ENCODE measurements at regions not wholly inside any gene's neighbourhood (a gene's known extent, or its start where the extent isn't known, plus 50 kb on each side); places are given as distances from the start of the nearest gene placed in this dataset.

- no peak overlapping the region for H3K4me3 ChIP-seq (ENCODE audit: low read depth, low read length)
- no peak for DNase-seq (ENCODE audit: low read depth)
- no peak for TF ChIP-seq CTCF (IDR thresholded peaks at IDR 0.05; ENCODE audit: insufficient read depth, low read length)
Observed at GRCh38 chr5:116666901-116667300, 92.3 kb upstream of the SEMA6A start.

DNA sequence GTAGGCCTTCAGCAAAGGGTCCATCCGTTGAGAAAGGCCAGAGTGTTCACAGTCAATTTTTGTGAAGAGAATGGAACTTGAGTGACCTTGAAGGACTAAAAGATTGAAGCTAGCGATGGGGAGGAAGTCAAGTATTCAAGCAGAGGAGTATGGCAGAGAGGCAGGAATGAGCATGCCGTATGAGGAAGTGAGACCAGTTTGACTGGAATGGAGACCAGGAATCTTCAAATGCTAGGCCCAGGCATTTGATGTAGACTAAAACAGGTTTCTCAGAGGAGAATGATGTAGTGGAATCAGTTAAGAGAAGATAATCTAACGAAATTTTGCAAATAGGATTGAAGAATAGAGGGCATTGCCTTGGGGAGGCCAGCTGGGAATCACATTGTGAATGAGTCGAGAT, 90.4 kb upstream of the SEMA6A start:
- no peak for TF ChIP-seq CTCF (IDR thresholded peaks at IDR 0.05; ENCODE audit: insufficient read depth, low read length)
- DNase-seq (ENCODE audit: low read depth) = no peak
- H3K4me3 ChIP-seq (ENCODE audit: low read depth, low read length) = no peak overlapping the region

DNA sequence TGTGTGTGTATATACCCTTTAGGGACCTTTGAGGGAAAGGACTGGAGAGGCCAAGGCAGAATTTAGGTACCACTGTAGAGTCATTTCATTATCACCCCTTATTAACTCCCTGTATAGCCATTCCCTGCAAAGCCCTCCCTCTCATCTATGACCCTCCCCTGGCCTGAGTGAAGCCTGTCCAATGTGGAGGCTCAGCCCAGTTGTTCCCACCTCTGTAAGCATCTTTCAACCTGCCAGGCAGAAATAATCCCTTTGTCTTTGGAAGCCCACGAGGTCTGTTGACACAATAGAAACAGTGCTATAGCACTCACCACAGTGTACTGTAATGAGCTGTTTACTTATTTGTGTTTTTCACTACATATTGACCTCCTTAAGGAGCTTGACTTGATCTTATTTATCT, 88.5 kb upstream of the SEMA6A start:
- no peak for TF ChIP-seq CTCF (IDR thresholded peaks at IDR 0.05; ENCODE audit: insufficient read depth, low read length)
- DNase-seq (ENCODE audit: low read depth) = no peak
- H3K4me3 ChIP-seq (ENCODE audit: low read depth, low read length) = no peak overlapping the region

- no peak for DNase-seq (ENCODE audit: low read depth)
- no peak for TF ChIP-seq CTCF (IDR thresholded peaks at IDR 0.05; ENCODE audit: insufficient read depth, low read length)
- H3K4me3 ChIP-seq (ENCODE audit: low read depth, low read length) = no peak overlapping the region
Observed at GRCh38 chr5:116661419-116661818, 86.8 kb upstream of the SEMA6A start.

DNA sequence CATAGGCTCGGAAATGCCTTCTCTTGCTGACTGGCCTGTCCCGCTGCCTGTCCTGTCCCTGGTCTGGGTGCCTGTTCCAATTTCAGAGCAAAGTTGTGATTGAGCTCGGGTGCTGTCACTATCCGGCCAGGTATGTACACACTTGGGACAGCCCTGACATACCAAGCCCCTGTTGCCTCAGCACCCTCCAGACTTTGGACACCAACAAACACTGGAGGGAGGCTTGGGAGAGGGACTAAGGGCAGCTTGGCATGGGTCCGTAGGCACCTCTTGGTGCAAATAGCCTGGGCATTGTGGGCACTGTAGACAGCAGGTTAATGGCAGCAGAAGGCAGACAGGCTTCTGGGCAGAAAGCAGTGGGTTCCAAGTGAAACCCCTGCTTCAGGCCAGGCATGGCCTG, 86.3 kb upstream of the SEMA6A start:
- no peak overlapping the region for H3K4me3 ChIP-seq (ENCODE audit: low read depth, low read length)
- TF ChIP-seq CTCF (IDR thresholded peaks at IDR 0.05; ENCODE audit: insufficient read depth, low read length) = no peak
- DNase-seq (ENCODE audit: low read depth) = no peak

- H3K4me3 ChIP-seq (ENCODE audit: low read depth, low read length) = no peak overlapping the region
- DNase-seq (ENCODE audit: low read depth) = no peak
- TF ChIP-seq CTCF (IDR thresholded peaks at IDR 0.05; ENCODE audit: insufficient read depth, low read length) = no peak
Observed at GRCh38 chr5:116658830-116659229, 84.2 kb upstream of the SEMA6A start.

DNA sequence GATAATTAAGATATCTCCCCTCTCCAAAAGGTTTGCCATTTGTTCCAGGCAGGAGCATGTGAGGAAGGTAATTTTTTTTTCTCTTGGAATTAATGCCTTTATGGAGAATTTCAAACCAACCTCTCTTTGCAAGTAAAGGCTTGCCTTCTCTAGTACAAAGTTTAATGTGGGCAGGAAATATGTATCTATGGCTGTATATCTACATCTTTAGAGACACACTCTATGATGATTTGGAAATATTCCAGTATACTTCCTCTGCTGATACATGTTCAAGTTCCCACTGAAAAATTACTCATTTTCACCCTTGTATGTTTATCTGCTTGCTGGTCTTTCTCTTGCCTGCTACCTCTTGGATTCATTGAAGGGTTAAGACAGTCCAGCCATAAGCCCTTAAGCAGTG, 83.5 kb upstream of the SEMA6A start:
- H3K4me3 ChIP-seq (ENCODE audit: low read depth, low read length) = no peak overlapping the region
- no peak for TF ChIP-seq CTCF (IDR thresholded peaks at IDR 0.05; ENCODE audit: insufficient read depth, low read length)

More for the DNA sequence above, 83.5 kb upstream of the SEMA6A start:
- no peak for DNase-seq (ENCODE audit: low read depth)

All from fibroblast of the aortic adventitia (primary cell).